LNCAP (cell line): ENCODE measurements at regions not wholly inside any gene's neighbourhood (a gene's known extent, or its start where the extent isn't known, plus 50 kb on each side); places are given as distances from the start of the nearest gene placed in this dataset.

Experiments used
- TF ChIP-seq, protein P1 (sequence below): fragments of 450-650 bp; IDR thresholded peaks from 2 replicates; pipeline ENCODE4 v1.5.1; 2017; ENCODE audit warnings: mild to moderate bottlenecking

- TF ChIP-seq, protein P1, sequence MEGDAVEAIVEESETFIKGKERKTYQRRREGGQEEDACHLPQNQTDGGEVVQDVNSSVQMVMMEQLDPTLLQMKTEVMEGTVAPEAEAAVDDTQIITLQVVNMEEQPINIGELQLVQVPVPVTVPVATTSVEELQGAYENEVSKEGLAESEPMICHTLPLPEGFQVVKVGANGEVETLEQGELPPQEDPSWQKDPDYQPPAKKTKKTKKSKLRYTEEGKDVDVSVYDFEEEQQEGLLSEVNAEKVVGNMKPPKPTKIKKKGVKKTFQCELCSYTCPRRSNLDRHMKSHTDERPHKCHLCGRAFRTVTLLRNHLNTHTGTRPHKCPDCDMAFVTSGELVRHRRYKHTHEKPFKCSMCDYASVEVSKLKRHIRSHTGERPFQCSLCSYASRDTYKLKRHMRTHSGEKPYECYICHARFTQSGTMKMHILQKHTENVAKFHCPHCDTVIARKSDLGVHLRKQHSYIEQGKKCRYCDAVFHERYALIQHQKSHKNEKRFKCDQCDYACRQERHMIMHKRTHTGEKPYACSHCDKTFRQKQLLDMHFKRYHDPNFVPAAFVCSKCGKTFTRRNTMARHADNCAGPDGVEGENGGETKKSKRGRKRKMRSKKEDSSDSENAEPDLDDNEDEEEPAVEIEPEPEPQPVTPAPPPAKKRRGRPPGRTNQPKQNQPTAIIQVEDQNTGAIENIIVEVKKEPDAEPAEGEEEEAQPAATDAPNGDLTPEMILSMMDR: no peak
Observed at GRCh38 chr10:78742730-78743615, 325.8 kb upstream of the ZMIZ1 start.

DNA sequence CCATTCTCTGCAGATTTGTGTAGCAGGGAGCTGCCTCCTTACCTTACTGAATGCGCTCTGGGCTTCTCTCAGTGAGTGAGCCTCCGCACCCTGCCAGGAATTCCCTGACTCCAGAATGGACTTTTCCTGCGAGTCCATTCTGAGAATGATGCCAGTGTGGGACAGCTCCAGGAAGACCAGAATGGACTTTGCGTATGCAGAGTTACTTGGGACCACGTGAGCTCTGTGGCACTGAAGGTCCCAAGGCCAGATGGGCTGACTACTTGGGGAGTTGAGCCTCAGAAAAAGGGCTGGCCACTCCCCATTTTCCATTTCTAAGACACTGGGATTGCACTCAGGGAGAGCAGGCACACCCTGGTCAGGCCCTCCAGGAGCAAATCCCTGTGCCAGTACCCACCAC lies 324.7 kb upstream of the ZMIZ1 start:
- TF ChIP-seq, protein P1: no peak

DNA sequence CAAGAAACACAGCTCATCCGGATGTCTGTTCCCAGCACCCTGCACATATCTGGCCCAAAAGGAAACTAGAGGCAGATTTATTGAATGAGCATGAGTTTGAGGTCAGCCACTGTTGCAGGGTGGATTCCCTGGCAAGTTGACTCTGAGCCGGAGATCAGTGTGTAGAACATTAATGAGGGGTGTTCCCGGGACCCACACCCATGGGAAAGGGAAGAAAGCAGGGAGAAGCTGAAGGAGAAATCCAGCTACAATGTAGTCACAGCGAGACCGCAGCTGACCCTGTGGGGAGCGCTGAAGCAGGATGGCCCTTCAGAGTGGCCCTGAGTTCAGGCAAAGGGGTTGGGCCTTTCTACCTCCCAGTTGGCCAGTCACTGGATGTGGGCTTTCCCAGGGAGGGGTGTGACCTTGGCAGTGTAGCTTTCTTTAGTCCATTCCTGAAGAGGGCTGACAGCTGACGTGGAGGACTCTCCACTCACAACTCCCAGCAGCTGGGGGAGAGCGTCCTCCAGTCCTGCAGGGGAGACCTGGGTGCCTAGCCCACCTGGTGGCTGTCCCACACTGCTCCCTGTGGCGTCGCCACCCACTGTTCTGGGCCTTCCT lies 324.2 kb upstream of the ZMIZ1 start:
- TF ChIP-seq, protein P1: no peak

DNA sequence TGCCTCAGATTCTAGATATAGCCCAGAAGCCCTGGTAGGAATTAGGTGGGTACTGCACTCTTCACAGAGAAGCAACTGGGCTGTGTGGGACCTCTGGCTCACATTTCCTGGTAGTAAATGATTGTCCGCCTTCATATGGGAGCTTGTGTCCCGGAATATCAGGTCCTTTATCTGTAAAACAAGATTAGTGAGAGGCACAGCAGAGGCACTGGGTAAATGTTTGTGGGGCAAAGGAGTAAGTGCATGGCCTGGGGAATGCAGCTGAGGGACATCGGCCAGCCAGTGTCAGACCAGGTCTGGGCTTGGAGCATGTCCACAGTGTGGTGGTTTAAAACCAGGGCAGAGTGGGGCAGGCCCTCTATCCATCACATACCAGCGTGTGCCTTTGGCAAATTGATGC lies 323.3 kb upstream of the ZMIZ1 start:
- TF ChIP-seq, protein P1: no peak

- TF ChIP-seq, protein P1: no peak
Observed at GRCh38 chr10:78746155-78746763, 322.5 kb upstream of the ZMIZ1 start.

- TF ChIP-seq, protein P1: no peak
Observed at GRCh38 chr10:78747401-78748234, 321.1 kb upstream of the ZMIZ1 start.

DNA sequence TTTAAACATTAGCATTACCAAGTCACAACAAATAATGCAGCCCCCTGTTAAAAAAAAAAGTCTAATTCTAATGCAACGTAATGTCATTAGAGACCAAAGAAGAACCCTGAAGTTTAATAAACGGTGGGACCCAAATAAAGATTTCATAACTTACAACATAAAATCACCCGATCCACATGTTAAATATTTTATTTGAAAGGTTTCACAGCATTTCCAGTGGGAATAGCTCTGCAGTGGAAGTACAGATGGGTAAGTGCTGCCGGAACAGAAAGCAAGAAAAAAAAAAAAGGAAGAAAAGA lies 320.6 kb upstream of the ZMIZ1 start:
- TF ChIP-seq, protein P1: no peak
